GM12873 (cell line): ENCODE measurements at regions not wholly inside any gene's neighbourhood (a gene's known extent, or its start where the extent isn't known, plus 50 kb on each side); places are given as distances from the start of the nearest gene placed in this dataset.

Experiments
- CTCF ChIP-seq: IDR thresholded peaks from 2 replicates; pipeline ENCODE4 v1.5.1; 2012; ENCODE audit warnings: low read depth, mild to moderate bottlenecking, moderate library complexity, low read length, control low read depth; ENCODE audit not compliant: insufficient read depth; ENCODE audit errors: missing control alignments

GRCh38 chr2:239883326-239884050, 141.7 kb downstream of the NDUFA10 start:
- TF ChIP-seq CTCF = no peak

- TF ChIP-seq CTCF = no peak
Measured at GRCh38 chr2:239882781-239883180, 142.4 kb downstream of the NDUFA10 start.

GRCh38 chr2:239882331-239882732, 142.8 kb downstream of the NDUFA10 start:
- peak; percentile 76 for TF ChIP-seq CTCF

- TF ChIP-seq CTCF = no peak
Measured at GRCh38 chr2:239881561-239882320, 143.4 kb downstream of the NDUFA10 start.

GRCh38 chr2:239881031-239881471, 144.1 kb downstream of the NDUFA10 start:
- no peak for TF ChIP-seq CTCF

GRCh38 chr2:239880396-239880795, 144.7 kb downstream of the NDUFA10 start:
- no peak for TF ChIP-seq CTCF

GRCh38 chr2:239879423-239880084, 145.6 kb downstream of the NDUFA10 start:
- TF ChIP-seq CTCF = no peak
